MV-4-11 (cell line): ENCODE measurements at regions not wholly inside any gene's neighbourhood (a gene's known extent, or its start where the extent isn't known, plus 50 kb on each side); places are given as distances from the start of the nearest gene placed in this dataset.
"Not testable (repeated sequence)": the region's sequence is repeated elsewhere in the genome, so short reads cannot be mapped to it uniquely, and the experiment has no call there.

Experiments
- DNase-seq: peaks from one replicate; lab custom pipeline; 2025; lab: John Stamatoyannopoulos, UW

DNA sequence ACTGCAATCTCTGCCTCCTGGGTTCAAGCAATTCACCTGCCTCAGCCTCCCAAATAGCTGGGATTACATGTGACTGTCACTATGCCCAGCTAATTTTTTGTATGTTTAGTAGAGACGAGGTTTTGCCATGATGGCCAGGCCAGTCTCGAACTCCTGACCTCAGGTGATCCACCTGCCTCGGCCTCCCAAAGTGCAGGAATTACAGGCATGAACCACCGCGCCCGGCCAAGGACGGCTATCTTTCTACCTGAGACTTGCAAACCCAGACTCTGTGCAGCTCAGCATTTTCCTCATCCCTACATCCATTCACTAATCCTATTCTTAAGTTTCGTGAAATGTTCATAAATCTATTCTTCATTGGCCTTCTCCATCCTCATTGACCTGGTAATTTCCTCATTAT is 330.0 kb downstream of the ANTXR2 start:
- DNase-seq = no peak

GRCh38 chr4:79739912-79740311 is 331.9 kb upstream of the GK2 start:
- no peak for DNase-seq

DNA sequence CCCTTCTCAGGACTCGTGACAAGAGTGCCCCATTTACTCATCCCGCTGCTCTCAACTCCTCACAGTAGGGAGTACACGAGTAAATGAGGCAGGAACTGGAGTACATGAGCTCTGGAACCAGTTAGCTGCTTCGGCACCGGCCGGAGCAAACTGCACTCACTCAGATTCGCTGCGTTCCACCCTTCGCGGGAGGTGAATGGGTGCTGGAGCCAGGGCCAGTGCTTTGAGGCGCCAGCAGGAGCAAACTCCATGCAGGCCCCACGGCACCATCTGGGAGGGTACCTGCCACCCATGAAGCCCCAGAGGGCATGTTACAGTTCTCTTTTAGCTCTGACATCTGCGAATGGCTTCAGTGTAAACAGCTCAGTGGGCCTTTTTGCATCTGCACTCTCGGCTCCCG is 315.5 kb upstream of the GK2 start:
- no peak for DNase-seq

GRCh38 chr4:79700356-79700755 is 292.3 kb upstream of the GK2 start:
- no peak for DNase-seq

DNA sequence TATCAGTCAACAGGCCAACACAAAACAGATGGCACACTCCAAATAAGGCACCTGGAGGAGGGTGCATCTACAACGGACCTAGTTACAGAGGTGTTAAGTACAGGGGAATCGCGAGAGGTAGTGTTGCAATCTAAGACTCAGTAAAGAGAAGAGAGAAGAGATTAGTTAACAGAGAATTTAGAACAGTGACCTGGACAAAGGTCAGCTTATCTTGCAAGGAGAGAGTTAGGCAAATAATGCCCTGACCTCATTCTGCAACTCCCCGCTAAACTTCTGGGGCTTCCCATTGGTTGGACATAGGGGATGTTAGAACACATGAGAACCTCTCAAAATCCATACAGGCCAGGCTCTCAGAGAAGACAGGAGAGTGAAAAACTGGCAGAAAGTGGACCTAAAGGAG is 289.4 kb upstream of the GK2 start:
- DNase-seq = no peak

- not testable (repeated sequence) for DNase-seq
These were observed 288.5 kb upstream of the GK2 start for GRCh38 chr4:79696534-79696933.

- DNase-seq = no peak
These were observed 287.8 kb upstream of the GK2 start for GRCh38 chr4:79695848-79696247.

DNA sequence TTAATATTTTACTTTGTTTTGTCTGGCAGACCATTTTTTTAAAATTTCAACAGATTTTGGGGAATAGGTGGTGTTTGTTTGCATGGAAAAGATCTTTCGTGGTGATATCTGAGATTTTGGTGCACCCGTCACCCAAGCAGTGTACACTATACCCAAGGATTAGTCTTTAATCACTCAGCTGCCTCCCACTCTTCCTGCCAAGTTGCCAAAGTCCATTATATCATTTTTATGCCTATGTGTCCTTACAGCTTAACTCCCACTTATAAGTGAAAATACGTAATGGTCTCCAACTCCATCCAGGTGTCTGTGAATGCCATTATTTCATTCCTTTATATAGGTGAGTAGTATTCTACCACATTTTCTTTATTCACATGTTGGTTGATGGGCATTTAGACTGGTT is 281.7 kb upstream of the GK2 start:
- DNase-seq = no peak

GRCh38 chr4:79688691-79689090 is 280.7 kb upstream of the GK2 start:
- DNase-seq = no peak

DNA sequence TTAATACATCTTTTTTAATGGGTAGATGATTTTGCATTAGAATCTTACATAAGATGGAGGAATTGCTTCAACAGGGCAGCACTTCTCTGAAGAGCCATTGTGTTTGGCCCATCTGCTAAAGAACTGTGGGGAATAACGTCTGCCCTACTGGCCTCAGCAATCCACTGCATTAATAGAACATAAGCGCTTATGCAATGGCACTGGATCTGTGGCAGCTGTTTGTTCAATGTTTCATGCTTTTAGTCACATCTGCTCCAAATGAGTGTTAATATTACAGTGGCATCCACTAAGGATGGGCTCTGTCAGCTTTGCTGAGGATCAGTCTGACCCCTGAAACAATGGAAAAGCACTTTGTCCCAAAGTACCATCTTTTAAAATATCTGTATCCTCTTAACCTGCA is 279.0 kb upstream of the GK2 start:
- DNase-seq = no peak

- no peak for DNase-seq
These were observed 277.5 kb upstream of the GK2 start for GRCh38 chr4:79685542-79685941.

GRCh38 chr4:79684516-79684915 is 276.5 kb upstream of the GK2 start:
- DNase-seq = no peak

GRCh38 chr4:79682801-79683530 is 274.9 kb upstream of the GK2 start:
- no peak for DNase-seq

- no peak for DNase-seq
These were observed 274.1 kb upstream of the GK2 start for GRCh38 chr4:79682161-79682560.

DNA sequence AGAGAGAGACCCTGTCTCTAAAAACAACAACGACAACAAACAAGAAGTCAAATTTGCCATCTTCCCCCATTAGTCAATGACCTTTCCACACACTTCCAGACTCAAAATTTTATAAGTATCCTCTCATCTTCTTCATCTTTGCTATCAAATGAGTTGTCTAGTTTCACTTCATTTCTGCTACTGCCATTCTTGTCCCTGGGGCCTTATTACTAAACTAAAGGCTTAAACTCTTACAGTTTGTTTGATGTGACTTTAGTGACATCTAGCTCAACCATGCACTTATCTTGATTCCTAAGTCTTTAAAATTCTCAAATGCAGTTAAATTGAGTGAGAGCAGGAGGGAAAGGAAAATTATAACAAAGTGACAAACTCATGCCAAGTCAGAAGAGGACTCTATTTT is 271.8 kb upstream of the GK2 start:
- DNase-seq = peak; percentile 15

- no peak for DNase-seq
These were observed 270.6 kb upstream of the GK2 start for GRCh38 chr4:79678472-79679202.

DNA sequence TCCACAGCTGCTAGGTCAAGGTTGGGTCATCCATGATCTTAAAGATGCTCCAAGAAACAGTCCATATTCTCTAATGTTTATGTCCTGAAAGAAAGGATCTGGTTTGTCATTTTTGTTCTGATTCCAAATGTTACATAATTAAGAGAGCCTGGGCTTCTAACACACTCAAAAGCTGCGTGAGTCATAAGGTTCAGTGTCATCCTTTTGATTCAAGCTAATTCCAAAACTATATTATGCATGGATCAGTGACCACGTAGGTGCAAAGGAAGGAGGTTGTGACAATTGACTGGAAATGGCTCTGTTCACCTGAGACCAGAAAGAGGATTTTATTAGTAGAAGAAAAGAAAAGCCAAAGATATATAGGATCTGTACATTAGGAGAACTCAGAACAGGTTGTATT is 268.7 kb upstream of the GK2 start:
- DNase-seq = no peak

DNA sequence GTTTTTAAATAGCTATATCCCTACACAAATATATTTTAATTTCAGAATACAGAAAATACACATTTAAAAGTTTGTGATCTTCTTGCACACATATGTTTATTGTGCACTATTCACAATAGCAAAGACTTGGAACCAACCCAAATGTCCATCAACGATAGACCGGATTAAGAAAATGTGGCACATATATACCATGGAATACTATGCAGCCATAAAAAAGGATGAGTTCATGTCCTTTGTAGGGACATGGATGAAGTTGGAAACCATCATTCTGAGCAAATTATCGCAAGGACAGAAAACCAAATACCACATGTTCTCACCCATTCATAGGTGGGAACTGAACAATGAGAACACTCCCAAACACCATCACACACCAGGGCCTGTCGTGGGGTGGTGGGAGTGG is 266.9 kb upstream of the GK2 start:
- DNase-seq = not testable (repeated sequence)

DNA sequence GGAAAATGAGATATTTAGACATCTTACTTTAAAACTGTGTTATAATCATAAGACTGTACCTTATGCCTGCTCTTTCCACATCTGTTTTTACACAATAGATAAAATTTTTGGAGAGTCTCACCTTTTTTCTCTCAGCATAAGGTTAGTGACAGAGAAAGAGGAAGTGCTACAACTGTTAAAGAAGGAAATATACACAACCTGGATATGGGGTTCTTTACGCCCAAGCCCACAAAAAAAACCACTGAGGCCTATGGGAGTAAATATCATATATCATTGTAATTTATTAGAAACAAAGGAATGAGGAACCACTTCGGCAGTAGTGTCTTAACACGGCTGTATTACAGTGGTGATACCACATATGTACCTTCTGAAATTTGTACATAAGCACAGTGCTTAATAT is 265.9 kb upstream of the GK2 start:
- peak; percentile 10 for DNase-seq

- peak; percentile 13 for DNase-seq
These were observed 265.3 kb upstream of the GK2 start for GRCh38 chr4:79673377-79673776.

GRCh38 chr4:79666875-79667274 is 258.8 kb upstream of the GK2 start:
- DNase-seq = no peak

GRCh38 chr4:79666112-79666511 is 258.1 kb upstream of the GK2 start:
- DNase-seq = no peak

DNA sequence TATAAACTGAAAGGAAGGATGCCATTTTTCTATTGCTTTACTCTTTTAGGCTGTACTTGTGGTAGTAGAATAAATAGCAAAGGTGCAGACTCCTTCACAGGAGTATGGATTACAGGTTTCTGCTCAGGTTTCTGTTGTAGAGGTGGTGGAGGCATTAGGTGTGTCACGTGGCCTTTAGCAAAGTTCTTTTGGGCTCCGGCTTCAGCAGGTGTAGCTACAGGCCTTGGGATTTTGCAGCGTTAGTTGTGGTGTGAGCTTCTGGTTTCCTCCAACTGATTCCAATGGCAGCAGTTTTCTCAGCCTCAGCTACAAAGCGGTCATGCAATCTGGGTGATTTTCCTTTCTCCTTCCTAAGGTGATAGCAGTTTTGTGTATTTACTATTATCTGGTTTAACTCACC is 255.8 kb upstream of the GK2 start:
- no peak for DNase-seq

GRCh38 chr4:79663141-79663540 is 255.1 kb upstream of the GK2 start:
- DNase-seq = no peak
